GM23338 (cell line): ENCODE measurements at regions not wholly inside any gene's neighbourhood (a gene's known extent, or its start where the extent isn't known, plus 50 kb on each side); places are given as distances from the start of the nearest gene placed in this dataset.

ENCODE experiments used
- CREB1 ChIP-seq: fragments of 250-450 bp; sonication (Bioruptor Pico); IDR thresholded peaks from 2 replicates; pipeline ENCODE4 v1.5.0; 2020; ENCODE audit warnings: low read depth, mild to moderate bottlenecking, moderate library complexity
- EZH2 ChIP-seq: fragments of 200-600 bp; sonication (generic); IDR thresholded peaks from one replicate; pipeline ENCODE4 v1.8.0; 2017; ENCODE audit warnings: antibody characterized with exemption, mild to moderate bottlenecking, low read depth; ENCODE audit not compliant: unreplicated experiment
- EZH2phosphoT487 ChIP-seq: fragments of 200-600 bp; sonication (generic); IDR thresholded peaks from one replicate; pipeline ENCODE4 v1.8.1; 2018; ENCODE audit warnings: antibody characterized with exemption; ENCODE audit not compliant: unreplicated experiment
- JUNB ChIP-seq: IDR thresholded peaks from one replicate; pipeline ENCODE4 v1.6.1; 2016; ENCODE audit warnings: antibody characterized with exemption; ENCODE audit not compliant: unreplicated experiment
- NANOG ChIP-seq: IDR thresholded peaks from 2 replicates; pipeline ENCODE4 v1.6.1; 2016; ENCODE audit warnings: antibody characterized with exemption, borderline replicate concordance
- POLR2AphosphoS5 ChIP-seq: IDR thresholded peaks from 2 replicates; pipeline ENCODE4 v1.6.1; 2016; ENCODE audit warnings: antibody characterized with exemption, low read depth
- REST ChIP-seq: IDR thresholded peaks from one replicate; pipeline ENCODE4 v1.6.1; 2018; ENCODE audit warnings: antibody characterized with exemption; ENCODE audit not compliant: unreplicated experiment
- ZNF114 ChIP-seq: fragments of 250-450 bp; sonication (Bioruptor Pico); IDR thresholded peaks from 2 replicates; pipeline ENCODE4 v1.5.0; 2020; ENCODE audit warnings: mild to moderate bottlenecking, moderate library complexity
- ZNF462 ChIP-seq: fragments of 250-450 bp; sonication (Bioruptor Pico); IDR thresholded peaks from 2 replicates; pipeline ENCODE4 v1.5.0; 2020; ENCODE audit warnings: mild to moderate bottlenecking, moderate library complexity
- TF ChIP-seq, protein P1 (sequence below), 2 experiments: fragments of 200-600 bp in 1 of 2; sonication (generic) in 1 of 2; conservative IDR thresholded peaks; 2 replicates each; pipeline versions ENCODE4 v1.5.1 to v1.6.1; 2016 to 2017; ENCODE audit warnings: antibody characterized with exemption in 2 of 2, low read depth in 2 of 2, mild to moderate bottlenecking in 2 of 2, moderate library complexity in 1 of 2
- TF ChIP-seq, protein P2 (sequence below): IDR thresholded peaks from 2 replicates; pipeline ENCODE4 v1.6.1; 2016; ENCODE audit warnings: antibody characterized with exemption

GRCh38 chr5:44885903-44886302 lies 77.2 kb downstream of the MRPS30 start:
- TF ChIP-seq POLR2AphosphoS5 (no peak), REST (no peak), ZNF462 (CRISPR knock-in tag) (no peak), EZH2phosphoT487 (no peak), CREB1 (CRISPR knock-in tag) (no peak), JUNB (no peak), NANOG (no peak), EZH2 (no peak), ZNF114 (CRISPR knock-in tag) (no peak)
- TF ChIP-seq, protein P1, sequence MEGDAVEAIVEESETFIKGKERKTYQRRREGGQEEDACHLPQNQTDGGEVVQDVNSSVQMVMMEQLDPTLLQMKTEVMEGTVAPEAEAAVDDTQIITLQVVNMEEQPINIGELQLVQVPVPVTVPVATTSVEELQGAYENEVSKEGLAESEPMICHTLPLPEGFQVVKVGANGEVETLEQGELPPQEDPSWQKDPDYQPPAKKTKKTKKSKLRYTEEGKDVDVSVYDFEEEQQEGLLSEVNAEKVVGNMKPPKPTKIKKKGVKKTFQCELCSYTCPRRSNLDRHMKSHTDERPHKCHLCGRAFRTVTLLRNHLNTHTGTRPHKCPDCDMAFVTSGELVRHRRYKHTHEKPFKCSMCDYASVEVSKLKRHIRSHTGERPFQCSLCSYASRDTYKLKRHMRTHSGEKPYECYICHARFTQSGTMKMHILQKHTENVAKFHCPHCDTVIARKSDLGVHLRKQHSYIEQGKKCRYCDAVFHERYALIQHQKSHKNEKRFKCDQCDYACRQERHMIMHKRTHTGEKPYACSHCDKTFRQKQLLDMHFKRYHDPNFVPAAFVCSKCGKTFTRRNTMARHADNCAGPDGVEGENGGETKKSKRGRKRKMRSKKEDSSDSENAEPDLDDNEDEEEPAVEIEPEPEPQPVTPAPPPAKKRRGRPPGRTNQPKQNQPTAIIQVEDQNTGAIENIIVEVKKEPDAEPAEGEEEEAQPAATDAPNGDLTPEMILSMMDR (conservative IDR thresholded peaks at IDR 0.05; ENCODE audit: low read depth in 2 of 2), result no peak
- TF ChIP-seq, protein P2, sequence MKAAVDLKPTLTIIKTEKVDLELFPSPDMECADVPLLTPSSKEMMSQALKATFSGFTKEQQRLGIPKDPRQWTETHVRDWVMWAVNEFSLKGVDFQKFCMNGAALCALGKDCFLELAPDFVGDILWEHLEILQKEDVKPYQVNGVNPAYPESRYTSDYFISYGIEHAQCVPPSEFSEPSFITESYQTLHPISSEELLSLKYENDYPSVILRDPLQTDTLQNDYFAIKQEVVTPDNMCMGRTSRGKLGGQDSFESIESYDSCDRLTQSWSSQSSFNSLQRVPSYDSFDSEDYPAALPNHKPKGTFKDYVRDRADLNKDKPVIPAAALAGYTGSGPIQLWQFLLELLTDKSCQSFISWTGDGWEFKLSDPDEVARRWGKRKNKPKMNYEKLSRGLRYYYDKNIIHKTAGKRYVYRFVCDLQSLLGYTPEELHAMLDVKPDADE, result no peak
